D721Med (cell line): ENCODE measurements at regions not wholly inside any gene's neighbourhood (a gene's known extent, or its start where the extent isn't known, plus 50 kb on each side); places are given as distances from the start of the nearest gene placed in this dataset.

ENCODE experiments used
- DNase-seq: peaks from one replicate; pipeline ENCODE4 v3.0.0; 2011; ENCODE audit warnings: low spot score; ENCODE audit not compliant: insufficient read length
- FAIRE-seq: peaks from 2 replicates; lab custom pipeline; 2011; peaks lifted over from hg19 to GRCh38; lab: Jason Lieb, UNC
- TF ChIP-seq, protein P1 (sequence below): IDR thresholded peaks from 2 replicates; pipeline ENCODE4 v1.5.1; 2012; ENCODE audit warnings: mild to moderate bottlenecking, control low read depth; ENCODE audit not compliant: insufficient read depth; ENCODE audit errors: missing control alignments

DNA sequence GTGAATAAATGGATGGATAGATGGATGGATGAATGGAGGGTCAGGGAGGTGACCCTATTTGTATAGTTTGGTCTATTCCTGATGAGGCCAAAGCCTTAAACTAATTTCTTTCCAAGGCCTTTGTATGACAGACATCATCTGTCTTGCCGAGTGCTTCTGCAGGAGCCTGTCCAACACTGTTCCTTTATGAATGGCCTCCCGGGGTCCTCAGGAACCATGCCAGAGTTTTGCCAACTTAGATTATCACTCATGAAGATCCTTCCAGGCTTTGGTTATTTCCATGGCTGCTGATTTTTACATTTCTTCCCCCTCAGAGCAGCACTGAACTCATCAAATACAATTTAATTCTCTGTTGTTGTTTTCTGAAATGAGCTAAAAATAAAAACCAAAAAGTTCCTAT is 133.0 kb upstream of the SOX2 start:
- DNase-seq (no peak), FAIRE-seq (no peak)
- TF ChIP-seq, protein P1, sequence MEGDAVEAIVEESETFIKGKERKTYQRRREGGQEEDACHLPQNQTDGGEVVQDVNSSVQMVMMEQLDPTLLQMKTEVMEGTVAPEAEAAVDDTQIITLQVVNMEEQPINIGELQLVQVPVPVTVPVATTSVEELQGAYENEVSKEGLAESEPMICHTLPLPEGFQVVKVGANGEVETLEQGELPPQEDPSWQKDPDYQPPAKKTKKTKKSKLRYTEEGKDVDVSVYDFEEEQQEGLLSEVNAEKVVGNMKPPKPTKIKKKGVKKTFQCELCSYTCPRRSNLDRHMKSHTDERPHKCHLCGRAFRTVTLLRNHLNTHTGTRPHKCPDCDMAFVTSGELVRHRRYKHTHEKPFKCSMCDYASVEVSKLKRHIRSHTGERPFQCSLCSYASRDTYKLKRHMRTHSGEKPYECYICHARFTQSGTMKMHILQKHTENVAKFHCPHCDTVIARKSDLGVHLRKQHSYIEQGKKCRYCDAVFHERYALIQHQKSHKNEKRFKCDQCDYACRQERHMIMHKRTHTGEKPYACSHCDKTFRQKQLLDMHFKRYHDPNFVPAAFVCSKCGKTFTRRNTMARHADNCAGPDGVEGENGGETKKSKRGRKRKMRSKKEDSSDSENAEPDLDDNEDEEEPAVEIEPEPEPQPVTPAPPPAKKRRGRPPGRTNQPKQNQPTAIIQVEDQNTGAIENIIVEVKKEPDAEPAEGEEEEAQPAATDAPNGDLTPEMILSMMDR: no peak

DNA sequence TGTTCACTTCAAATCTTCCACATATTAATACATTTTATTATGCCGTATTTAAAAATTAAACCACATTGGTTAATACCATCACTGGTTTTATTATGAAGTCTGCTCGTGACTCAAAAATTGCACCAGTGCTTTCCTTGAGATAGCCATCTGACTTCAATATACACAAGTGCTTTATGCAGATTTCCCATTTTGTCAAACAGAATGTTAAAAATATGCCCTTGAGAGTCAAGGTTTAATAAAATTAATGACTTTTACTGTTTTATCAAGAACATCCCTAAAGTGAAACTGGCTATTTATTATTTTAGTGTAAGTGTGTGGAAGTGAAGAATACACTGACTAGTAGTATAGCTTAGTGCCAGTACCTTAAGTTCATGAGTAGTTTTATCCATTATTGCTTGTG is 139.3 kb upstream of the SOX2 start:
- FAIRE-seq: no peak
- DNase-seq: no peak
- TF ChIP-seq, protein P1: no peak

- FAIRE-seq (no peak), DNase-seq (no peak)
These were observed 141.3 kb upstream of the SOX2 start for GRCh38 chr3:181570472-181570871.

GRCh38 chr3:181569356-181569940 is 142.3 kb upstream of the SOX2 start:
- no peak for FAIRE-seq
- TF ChIP-seq, protein P1: no peak
- no peak for DNase-seq

More at GRCh38 chr3:181570472-181570871, 141.3 kb upstream of the SOX2 start:
- TF ChIP-seq, protein P1: no peak

DNA sequence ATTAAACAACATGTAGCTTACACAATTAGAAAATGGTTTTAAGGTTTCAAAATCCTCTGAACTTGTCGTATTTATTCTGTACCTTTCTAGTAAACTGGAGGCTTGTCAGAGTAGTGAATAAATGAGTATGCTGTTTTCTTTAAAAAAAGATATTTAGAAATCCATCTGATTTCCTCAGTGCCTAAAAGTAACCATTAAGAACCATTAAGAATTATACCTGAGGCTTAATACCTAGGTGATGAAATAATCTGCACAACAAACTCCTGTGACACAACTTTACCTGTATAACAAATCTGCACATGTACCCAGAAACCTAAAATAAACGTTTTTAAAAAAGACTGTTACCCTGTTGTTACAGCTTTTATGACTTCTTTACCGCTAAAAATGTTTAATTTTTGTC is 143.0 kb upstream of the SOX2 start:
- FAIRE-seq: no peak
- TF ChIP-seq, protein P1: no peak

DNA sequence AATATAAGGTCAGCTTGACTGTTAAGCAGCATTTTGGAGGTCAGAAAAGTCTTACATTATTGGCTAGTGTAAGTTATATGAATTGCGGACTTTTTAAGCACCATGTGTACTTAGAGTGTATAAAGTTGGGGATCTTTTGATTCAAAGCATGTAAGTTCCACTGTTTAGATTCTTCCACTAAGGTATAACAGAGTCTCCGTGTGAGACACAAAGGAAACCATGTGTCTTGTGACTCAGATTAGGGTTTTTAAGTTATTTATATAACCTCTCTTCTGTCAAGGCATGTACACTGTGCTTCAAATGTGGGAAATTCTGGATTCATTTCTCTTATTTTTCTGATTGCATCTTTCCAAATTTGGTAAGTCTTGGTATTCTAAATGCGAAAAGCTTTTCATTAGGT is 143.5 kb upstream of the SOX2 start:
- TF ChIP-seq, protein P1: no peak
- FAIRE-seq: no peak
- no peak for DNase-seq

More for the DNA sequence above, 143.0 kb upstream of the SOX2 start:
- DNase-seq: no peak

DNA sequence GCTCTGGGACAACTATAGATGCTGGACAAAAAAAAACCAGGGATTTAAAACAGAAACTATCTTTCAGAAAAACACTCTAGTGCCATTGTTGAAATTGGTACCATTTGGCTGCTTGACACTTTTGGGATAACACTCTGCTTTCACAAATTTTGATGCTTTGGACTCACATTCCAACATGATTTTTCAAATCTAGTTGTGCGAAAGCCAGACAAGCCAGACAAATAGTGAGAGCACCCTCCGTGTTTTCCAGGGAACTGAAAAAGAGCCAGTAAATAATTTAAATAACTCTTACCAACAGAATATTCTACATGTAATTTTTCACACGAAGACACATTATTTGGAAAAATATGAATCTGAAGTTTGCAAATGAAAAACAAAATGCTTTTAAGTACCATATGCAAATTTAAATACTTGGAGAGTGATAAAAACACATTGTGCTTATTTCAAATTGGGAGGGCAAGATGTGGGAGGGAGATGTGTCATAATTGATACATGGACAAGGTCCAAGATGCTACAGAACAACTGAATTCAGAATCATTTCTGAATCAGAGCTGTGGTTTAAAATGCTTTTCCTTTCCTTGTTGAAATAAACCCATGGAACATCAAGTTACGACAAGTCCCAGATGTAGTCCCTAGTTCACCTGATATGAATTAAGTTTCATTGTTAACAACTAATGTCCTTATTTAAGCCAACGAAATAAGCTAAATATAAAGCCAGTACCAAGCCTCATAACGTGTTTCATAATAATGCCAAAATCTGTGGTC is 144.2 kb upstream of the SOX2 start:
- no peak for DNase-seq
- no peak for FAIRE-seq

More for the DNA sequence above, 144.2 kb upstream of the SOX2 start:
- TF ChIP-seq, protein P1: no peak
